ENCODE measurements at regions not wholly inside any gene's neighbourhood (a gene's known extent, or its start where the extent isn't known, plus 50 kb on each side); places are given as distances from the start of the nearest gene placed in this dataset.

GRCh38 chr12:30211743-30212142 is 428.0 kb upstream of the TMTC1 start:
- no peak for TF ChIP-seq CTCF (IDR thresholded peaks at IDR 0.05)
- TF ChIP-seq POLR2A (IDR thresholded peaks at IDR 0.05), result no peak
